ENCODE measurements at regions not wholly inside any gene's neighbourhood (a gene's known extent, or its start where the extent isn't known, plus 50 kb on each side); places are given as distances from the start of the nearest gene placed in this dataset.
"Not testable (repeated sequence)": the region's sequence is repeated elsewhere in the genome, so short reads cannot be mapped to it uniquely, and the experiment has no call there.

DNA sequence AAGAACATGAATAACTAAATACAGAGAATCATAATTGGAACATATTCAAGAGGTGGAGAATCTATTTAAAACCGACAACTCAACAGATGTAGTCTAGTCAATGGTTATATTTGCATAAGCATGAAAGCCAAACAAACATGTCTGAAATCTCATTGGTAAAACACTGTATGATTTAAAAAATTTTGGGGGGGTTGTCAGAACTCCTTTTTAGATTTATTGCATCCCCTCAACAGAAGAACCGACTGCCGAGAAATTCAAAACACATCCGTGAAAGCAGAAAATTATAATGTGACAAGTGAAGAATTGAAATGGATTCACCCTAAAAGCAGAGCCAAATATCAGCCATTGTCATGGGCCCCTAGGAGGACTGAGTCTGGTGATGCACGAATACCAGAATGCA, 633.4 kb upstream of the KCNMB2 start:
- peaks cover 11% of the 10 kb centered on the region for H3K9me3 Mint-ChIP-seq
- no peaks in the 10 kb centered on the region for H3K4me1 Mint-ChIP-seq
- no peak for DNase-seq
- no peak overlapping the region for H3K4me3 Mint-ChIP-seq
- H3K36me3 Mint-ChIP-seq (ENCODE audit: low read depth) = no peaks in the 10 kb centered on the region
- no peak for ATAC-seq
- H3K27me3 Mint-ChIP-seq = no peaks in the 10 kb centered on the region
- H3K27ac Mint-ChIP-seq = no peak overlapping the region

DNA sequence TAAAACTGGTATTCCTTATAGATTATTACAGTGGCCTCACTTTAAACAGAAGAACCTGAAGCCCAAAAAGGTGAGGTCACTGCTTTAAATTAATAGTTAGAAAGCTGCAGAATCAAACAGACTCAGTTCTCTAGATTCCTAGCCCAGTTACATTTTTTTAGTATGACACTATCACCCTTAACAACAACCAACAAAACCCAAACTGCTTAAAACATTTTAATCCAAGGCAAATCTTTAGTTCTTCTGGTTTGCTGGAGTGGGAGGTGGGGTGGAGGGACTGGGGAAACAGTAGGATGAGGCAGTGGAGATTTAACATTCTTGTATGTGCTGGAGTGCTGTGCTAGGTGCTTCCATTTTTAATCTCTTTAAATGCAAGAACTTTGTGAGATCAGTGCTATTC, 631.6 kb upstream of the KCNMB2 start:
- Mint-ChIP-seq H3K36me3 (ENCODE audit: low read depth) (no peaks in the 10 kb centered on the region), H3K4me3 (no peak overlapping the region), H3K9me3 (peaks cover 10% of the 10 kb centered on the region), H3K27me3 (no peaks in the 10 kb centered on the region), H3K27ac (no peak overlapping the region), H3K4me1 (no peaks in the 10 kb centered on the region)
- DNase-seq = no peak
- ATAC-seq = no peak

DNA sequence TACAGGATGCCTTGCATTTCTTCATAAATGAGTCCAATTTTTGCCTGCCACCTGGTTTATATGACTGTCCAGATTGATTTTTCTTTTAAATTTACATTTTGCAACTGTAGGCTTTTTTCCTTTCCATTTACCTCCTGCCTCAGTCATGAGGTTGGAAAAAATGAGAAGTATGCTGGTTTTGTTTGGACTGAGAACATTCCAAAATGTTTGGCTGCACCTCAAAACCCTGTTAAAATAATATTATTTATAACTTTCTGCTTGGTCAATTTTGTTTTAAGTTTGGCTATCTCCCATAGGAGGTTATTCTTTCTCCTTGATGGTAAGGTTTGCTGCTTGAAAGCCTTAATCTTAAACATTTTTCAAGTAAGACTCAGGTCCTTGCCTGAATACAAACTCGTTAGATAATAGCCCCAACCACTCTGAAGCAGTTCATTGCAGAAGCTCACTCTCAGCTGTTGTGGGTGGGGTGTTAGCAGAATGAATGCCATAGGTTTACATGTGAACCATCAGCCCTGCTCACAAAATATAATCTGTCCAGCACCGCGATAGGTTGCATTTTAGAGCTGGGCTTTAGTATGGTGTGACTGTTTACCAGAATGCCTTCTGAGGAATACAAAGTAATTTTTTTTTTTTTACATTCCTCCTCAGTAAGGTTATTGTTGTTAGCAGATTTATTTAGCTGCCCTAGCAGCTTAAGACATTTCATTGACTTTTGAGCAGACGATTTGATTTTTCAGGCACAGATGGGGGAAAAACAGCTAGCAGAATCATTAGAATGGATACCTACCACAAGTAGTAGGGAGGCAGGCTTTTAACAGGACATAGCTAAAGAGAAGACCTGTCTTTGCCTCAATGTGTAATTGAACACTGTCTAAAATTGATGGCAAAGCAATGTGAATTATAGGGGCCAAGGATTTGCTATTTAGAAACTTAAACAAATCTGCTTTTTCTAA, 630.8 kb upstream of the KCNMB2 start:
- ATAC-seq (no peak), DNase-seq (no peak)
- no peaks in the 10 kb centered on the region for H3K36me3 Mint-ChIP-seq (ENCODE audit: low read depth)
- H3K4me1 Mint-ChIP-seq = no peaks in the 10 kb centered on the region
- no peak overlapping the region for H3K4me3 Mint-ChIP-seq
- no peaks in the 10 kb centered on the region for H3K27me3 Mint-ChIP-seq
- H3K9me3 Mint-ChIP-seq = peaks cover 5% of the 10 kb centered on the region
- no peak overlapping the region for H3K27ac Mint-ChIP-seq

DNA sequence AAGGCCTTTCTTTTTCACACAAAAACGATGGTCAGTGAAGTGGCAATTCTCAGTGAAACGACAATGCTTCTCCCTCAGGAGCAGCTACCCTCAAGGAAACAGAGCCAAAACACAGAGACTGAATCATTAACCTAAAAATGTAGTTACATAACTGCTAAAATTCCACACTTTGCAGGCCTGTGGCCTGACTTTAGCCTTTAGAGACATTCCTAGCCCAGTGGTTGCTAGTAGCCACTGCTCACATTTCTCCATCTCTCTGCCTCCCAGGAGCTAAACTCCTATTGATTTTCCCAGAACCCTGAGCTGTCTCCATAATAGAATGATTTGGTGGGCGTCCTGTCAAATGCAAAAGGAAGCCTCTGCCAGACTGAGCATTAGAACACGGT, 630.1 kb upstream of the KCNMB2 start:
- Mint-ChIP-seq H3K27ac (no peak overlapping the region), H3K4me3 (no peak overlapping the region), H3K9me3 (peaks cover 4% of the 10 kb centered on the region), H3K27me3 (no peaks in the 10 kb centered on the region), H3K4me1 (no peaks in the 10 kb centered on the region), H3K36me3 (ENCODE audit: low read depth) (no peaks in the 10 kb centered on the region)
- ATAC-seq = no peak
- no peak for DNase-seq

DNA sequence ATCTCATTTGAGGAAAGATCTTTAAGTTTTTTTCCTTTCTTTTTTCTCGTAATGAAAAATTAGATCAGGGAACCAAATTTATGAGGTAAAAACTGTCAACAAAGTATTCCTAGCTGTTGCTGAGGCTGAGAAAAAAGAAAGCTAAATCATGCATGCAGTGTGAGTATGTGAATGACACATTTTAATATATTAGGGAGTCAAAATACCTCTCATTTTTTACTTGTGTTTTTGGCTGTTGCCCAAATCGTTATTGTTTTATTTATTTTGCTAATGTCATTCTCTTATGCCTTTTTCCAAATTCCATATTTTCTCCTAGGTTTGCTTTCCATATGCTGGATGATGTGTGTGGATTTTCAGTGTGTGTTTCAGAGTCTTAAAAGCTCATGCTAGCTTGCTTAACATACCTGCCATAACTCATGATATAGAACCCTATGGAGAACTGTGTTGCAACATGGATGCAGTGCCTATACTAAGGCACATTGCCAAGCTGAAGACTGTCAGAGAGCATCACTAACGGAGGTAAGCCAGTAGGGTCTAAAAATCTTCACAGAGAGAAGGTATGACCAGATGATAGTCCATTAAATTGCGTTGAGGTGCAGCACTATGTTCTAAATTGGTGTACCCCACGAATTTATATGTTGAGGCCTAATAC, 629.5 kb upstream of the KCNMB2 start:
- H3K4me1 Mint-ChIP-seq = no peaks in the 10 kb centered on the region
- no peaks in the 10 kb centered on the region for H3K36me3 Mint-ChIP-seq (ENCODE audit: low read depth)
- H3K4me3 Mint-ChIP-seq = no peak overlapping the region
- no peaks in the 10 kb centered on the region for H3K9me3 Mint-ChIP-seq
- no peak for ATAC-seq
- no peak for DNase-seq
- H3K27ac Mint-ChIP-seq = no peak overlapping the region
- no peaks in the 10 kb centered on the region for H3K27me3 Mint-ChIP-seq

DNA sequence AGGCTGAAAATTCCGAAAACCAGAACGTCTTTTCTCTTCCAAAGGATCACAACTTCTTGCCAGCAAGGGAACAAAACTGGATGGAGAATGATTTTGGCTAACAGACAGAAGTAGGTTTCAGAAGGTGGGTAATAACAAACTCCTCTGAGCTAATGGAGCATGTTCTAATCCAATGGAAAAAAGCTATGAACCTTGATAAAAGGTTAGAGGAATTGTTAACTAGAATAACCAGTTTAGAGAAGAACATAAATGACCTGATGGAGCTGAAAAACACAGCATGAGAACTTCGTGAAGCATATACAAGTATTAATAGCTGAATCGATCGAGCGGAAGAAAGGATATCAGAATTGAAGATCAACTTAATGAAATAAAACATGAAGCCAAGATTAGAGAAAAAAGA, 626.7 kb upstream of the KCNMB2 start:
- not testable (repeated sequence) for ATAC-seq; H3K27ac Mint-ChIP-seq; H3K4me1 Mint-ChIP-seq; H3K27me3 Mint-ChIP-seq; DNase-seq; H3K9me3 Mint-ChIP-seq; H3K4me3 Mint-ChIP-seq; H3K36me3 Mint-ChIP-seq (ENCODE audit: low read depth)

DNA sequence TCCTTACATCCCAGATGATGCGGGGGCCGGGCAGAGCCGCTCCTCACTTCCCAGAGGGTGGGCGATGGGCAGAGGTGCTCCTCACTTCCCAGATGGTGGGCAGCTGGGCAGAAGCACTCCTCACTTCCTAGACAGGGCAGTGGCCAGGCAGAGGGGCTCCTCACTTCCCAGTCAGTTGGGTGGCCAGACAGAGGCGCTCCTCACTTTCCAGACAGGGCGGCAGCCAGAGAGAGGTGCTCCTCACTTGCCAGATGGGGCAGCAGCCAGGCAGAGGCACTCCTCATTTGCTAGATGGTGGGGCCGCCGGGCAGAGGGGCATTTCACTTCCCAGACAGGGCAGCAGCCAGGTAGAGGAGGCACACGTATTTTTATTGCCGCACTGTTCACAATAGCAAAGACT, 622.0 kb upstream of the KCNMB2 start:
- ATAC-seq (no peak), DNase-seq (no peak)
- Mint-ChIP-seq H3K27ac (no peak overlapping the region), H3K4me1 (no peaks in the 10 kb centered on the region), H3K27me3 (no peaks in the 10 kb centered on the region), H3K4me3 (no peak overlapping the region), H3K9me3 (no peaks in the 10 kb centered on the region), H3K36me3 (ENCODE audit: low read depth) (no peaks in the 10 kb centered on the region)

DNA sequence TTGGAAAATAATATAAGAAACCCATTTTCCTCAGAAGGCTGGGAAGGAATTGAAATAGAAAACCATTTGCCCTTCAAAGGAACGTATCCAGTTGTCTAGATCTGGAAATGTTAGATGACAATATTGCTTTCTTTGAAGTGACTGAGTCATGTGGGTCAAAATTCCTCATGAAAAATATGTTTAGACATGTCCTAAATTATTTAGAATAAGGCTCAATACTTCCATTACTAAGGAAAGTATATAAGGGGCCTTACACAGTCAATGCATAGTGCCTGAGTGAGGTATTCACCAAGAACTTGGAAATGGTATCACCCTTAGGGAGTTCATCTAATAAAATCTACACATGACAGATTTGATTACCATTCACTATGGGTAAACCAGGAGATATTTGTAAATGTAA, 619.8 kb upstream of the KCNMB2 start:
- no peak for ATAC-seq
- Mint-ChIP-seq H3K36me3 (ENCODE audit: low read depth) (no peaks in the 10 kb centered on the region), H3K27ac (no peak overlapping the region)

DNA sequence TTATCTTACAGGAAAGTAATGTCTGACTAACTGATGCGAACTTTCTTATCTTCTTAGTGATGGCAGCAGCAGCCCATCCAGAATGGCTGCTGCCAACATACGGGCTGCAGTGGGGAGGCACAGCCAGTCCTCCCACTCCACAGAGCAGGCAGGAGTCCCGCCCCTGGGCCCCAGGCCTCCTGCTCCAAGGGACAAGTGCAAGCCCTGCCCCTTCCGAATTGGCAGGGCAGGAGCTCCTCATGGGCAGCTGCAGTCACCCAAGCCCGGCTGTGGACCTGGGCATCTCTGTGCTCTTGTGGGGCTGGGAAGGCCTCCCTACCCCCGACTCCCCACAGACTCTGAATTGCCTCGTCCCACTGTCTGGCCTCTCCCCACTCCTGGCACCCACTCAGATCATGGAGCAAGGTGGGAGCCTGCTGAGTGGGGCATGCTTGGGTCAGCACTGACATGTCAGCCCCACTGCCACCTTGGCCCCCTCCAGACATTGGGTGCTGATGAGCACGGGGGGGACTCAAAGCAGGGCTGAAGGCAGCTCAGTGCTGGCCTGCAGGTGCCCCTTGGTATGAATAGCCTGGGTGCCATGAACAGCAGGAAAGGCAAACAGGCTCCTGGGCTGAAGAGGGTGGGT, 618.9 kb upstream of the KCNMB2 start:
- ATAC-seq (no peak), DNase-seq (no peak)
- Mint-ChIP-seq H3K27ac (no peak overlapping the region), H3K9me3 (no peaks in the 10 kb centered on the region), H3K4me3 (no peak overlapping the region), H3K27me3 (no peaks in the 10 kb centered on the region), H3K4me1 (no peaks in the 10 kb centered on the region), H3K36me3 (ENCODE audit: low read depth) (no peaks in the 10 kb centered on the region)

More for the DNA sequence above, 619.8 kb upstream of the KCNMB2 start:
- no peak for DNase-seq
- Mint-ChIP-seq H3K4me3 (no peak overlapping the region), H3K9me3 (no peaks in the 10 kb centered on the region), H3K4me1 (no peaks in the 10 kb centered on the region), H3K27me3 (no peaks in the 10 kb centered on the region)

DNA sequence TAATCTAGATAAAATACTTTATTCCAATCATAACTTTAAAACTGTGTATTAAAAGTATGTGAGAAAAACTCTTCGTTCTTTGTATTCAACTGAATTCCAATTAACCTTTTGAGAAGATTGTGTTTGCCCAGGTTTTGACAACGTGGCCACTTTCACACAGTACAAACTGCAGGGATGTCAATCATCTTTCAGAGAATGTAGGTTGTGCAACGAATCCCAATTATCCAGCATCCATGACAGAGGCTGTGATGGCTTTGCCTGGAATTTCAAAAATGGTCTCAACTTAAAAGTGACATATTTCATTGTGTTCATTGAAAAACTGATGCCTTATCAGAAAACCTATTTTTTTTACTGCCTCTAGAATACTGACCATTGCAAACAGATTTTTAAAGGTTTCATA, 615.1 kb upstream of the KCNMB2 start:
- no peaks in the 10 kb centered on the region for H3K27me3 Mint-ChIP-seq
- ATAC-seq (no peak), DNase-seq (no peak)
- H3K4me1 Mint-ChIP-seq = no peaks in the 10 kb centered on the region
- no peaks in the 10 kb centered on the region for H3K36me3 Mint-ChIP-seq (ENCODE audit: low read depth)
- no peak overlapping the region for H3K27ac Mint-ChIP-seq
- H3K4me3 Mint-ChIP-seq = no peak overlapping the region
- peaks cover 8% of the 10 kb centered on the region for H3K9me3 Mint-ChIP-seq

DNA sequence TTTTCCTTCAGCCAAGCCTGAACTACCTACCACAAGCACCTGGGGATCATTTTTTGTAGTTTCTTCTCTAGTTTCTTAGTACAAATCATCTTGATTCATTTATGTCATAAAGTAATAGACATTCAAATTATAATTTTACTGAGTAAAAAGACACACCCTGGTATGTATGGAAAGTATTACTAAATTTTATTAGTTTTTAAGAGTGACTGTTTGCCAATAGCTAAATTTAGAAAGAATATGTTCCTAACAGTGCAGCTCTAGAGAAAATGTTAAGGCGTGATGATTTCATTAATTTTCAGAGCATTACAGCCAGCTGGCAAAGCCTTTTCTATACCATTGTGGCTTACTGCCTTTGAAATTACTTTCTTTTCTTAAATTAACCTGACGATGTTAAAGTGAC, 612.0 kb upstream of the KCNMB2 start:
- Mint-ChIP-seq H3K9me3 (peaks cover 8% of the 10 kb centered on the region), H3K36me3 (ENCODE audit: low read depth) (no peaks in the 10 kb centered on the region), H3K4me1 (peaks cover 11% of the 10 kb centered on the region), H3K4me3 (no peak overlapping the region), H3K27me3 (no peaks in the 10 kb centered on the region), H3K27ac (no peak overlapping the region)
- ATAC-seq (no peak), DNase-seq (no peak)

DNA sequence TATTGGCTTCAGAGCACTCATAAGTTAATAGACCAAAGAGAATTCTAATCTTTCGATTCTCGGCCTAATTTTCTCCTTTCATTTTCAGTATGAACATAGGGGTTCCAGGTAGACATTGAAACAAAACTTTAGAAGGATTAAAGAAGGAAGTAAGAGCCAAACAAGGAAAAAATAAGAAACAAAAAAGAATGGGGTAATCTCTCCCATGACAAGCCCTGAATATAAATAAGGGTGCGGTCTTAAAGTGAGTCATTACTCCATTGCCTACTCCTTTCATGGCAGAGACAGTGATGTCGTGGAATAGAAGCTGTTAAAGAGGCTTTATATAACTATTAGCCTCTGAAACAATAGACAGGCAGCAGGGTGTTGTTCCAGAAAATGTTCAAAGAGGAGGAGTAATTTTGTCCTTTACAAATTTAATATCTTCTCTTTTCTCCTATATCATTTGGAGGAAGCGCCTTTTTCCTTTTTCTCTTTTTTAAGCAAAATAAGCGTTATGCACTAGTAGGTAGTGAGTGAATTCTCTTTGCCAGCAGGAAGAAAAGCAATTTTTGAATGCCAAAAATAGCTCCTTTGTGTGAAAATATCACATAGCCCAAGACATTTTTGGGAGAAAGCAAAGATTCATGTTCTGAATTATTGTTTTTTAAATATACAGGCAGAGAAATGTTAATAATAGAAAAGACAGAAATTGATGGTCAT, 607.9 kb upstream of the KCNMB2 start:
- no peak overlapping the region for H3K4me3 Mint-ChIP-seq
- peaks cover 1% of the 10 kb centered on the region for H3K9me3 Mint-ChIP-seq
- H3K36me3 Mint-ChIP-seq (ENCODE audit: low read depth) = no peaks in the 10 kb centered on the region
- H3K27ac Mint-ChIP-seq = no peak overlapping the region
- peaks cover 14% of the 10 kb centered on the region for H3K4me1 Mint-ChIP-seq
- DNase-seq (no peak), ATAC-seq (peak; percentile 49)
- no peaks in the 10 kb centered on the region for H3K27me3 Mint-ChIP-seq

DNA sequence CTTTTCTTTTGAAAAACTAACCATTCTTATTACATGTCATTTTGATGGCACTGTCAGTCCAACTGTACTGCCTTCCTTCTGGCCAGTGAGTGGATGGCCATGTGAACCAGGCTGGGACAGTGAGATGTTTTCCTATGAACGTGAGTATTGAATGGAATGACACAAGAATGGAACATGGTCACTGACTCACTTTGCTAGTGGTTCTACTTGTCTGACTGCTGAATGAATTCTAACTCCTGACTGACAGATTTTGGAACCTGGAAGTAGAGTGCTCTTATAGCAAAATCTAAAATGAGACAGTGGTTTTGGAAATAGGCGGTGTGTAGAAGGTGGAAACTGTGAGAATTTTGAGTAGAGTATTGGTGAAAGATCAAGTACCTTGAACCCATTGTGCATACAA, 606.9 kb upstream of the KCNMB2 start:
- no peaks in the 10 kb centered on the region for H3K27me3 Mint-ChIP-seq
- no peaks in the 10 kb centered on the region for H3K9me3 Mint-ChIP-seq
- peaks cover 14% of the 10 kb centered on the region for H3K4me1 Mint-ChIP-seq
- DNase-seq = no peak
- peak overlapping the region; percentile 7 for H3K27ac Mint-ChIP-seq
- H3K4me3 Mint-ChIP-seq = no peak overlapping the region
- no peaks in the 10 kb centered on the region for H3K36me3 Mint-ChIP-seq (ENCODE audit: low read depth)
- ATAC-seq = no peak

DNA sequence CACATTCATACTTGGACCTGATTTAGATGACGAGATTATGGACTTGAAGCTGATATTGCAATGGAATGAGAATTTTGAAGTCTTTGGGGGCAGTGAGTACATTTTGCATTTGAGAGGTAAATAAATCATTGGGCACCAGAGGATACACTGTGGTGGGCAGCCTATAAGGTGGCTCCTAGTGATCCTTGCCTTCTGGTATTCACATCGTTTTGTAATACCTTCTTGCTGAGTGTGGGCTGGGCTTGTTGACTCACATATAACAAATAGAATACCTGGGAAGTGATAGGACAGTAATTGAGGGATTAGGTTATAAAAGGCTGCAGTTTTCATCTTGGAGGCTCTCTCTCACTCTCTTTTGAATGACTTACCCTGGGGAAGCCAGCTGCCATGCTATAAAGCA, 605.5 kb upstream of the KCNMB2 start:
- no peak for ATAC-seq
- Mint-ChIP-seq H3K27me3 (no peaks in the 10 kb centered on the region), H3K4me3 (no peak overlapping the region), H3K27ac (no peak overlapping the region), H3K9me3 (no peaks in the 10 kb centered on the region), H3K36me3 (ENCODE audit: low read depth) (no peaks in the 10 kb centered on the region), H3K4me1 (peaks cover 14% of the 10 kb centered on the region)
- DNase-seq = no peak

Measured in activated naive CD8-positive, alpha-beta T cell treated with anti-CD3 and anti-CD28 coated beads, Interleukin-2, amount 50 U/mL, for 24 hours (primary cell).